ENCODE measurements at regions not wholly inside any gene's neighbourhood (a gene's known extent, or its start where the extent isn't known, plus 50 kb on each side); places are given as distances from the start of the nearest gene placed in this dataset.

DNA sequence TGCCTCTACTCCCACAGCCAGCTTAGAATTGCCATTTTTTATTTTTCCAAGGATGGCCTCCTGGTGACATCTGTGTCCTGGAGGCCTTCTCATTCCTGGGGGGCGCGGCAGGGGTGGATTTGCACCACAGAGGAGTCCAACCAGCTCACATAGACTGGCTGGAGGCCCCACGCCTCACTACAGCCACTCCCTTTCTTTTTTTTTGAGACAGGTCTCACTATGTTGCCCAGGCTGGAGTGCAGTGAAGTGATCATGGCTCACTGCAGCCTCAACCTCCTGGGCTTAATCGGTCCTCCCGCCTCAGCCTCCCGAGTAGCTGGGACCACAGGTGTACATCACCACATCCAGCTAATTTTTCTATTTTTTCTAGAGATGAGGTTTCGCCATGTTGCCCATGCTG, 57.6 kb upstream of the DOCK1 start:
- H3K36me3 ChIP-seq (ENCODE audit: control insufficient read depth in 2 of 2, extremely low read depth in 1 of 2, insufficient read depth in 2 of 2, low read length in 2 of 2) = no peaks in the 10 kb centered on the region
- DNase-seq (ENCODE audit: low read depth, low spot score) = no peak
- ChIA-PET CTCF (no interaction called here), POLR2A (no interaction called here)
- no peaks in the 10 kb centered on the region for H3K9me1 ChIP-seq (replicated peaks; ENCODE audit: control insufficient read depth, extremely low read depth, insufficient read depth, low read length)
- no peaks in the 10 kb centered on the region for H3K9me3 ChIP-seq (replicated peaks; ENCODE audit: control insufficient read depth, insufficient read depth, low read length)
- TF ChIP-seq FOS (IDR thresholded peaks at IDR 0.05; ENCODE audit: borderline replicate concordance, insufficient read depth, low read length) (no peak), POLR2A (IDR thresholded peaks at IDR 0.05; ENCODE audit: low read depth, low read length) (no peak), GATA2 (IDR thresholded peaks at IDR 0.05; ENCODE audit: insufficient read depth, insufficient read length, low read depth, low read length) (no peak), MYC (IDR thresholded peaks at IDR 0.05; ENCODE audit: low read depth, low read length) (no peak), JUN (IDR thresholded peaks at IDR 0.05; ENCODE audit: borderline replicate concordance, insufficient read depth, insufficient read length, low read depth) (no peak), EZH2 (IDR thresholded peaks at IDR 0.05; ENCODE audit: borderline replicate concordance, low read depth, low read length, severe bottlenecking) (no peak), POLR2AphosphoS5 (IDR thresholded peaks at IDR 0.05; ENCODE audit: insufficient read depth, low read depth, low read length) (no peak)
- TF ChIP-seq, protein P1, sequence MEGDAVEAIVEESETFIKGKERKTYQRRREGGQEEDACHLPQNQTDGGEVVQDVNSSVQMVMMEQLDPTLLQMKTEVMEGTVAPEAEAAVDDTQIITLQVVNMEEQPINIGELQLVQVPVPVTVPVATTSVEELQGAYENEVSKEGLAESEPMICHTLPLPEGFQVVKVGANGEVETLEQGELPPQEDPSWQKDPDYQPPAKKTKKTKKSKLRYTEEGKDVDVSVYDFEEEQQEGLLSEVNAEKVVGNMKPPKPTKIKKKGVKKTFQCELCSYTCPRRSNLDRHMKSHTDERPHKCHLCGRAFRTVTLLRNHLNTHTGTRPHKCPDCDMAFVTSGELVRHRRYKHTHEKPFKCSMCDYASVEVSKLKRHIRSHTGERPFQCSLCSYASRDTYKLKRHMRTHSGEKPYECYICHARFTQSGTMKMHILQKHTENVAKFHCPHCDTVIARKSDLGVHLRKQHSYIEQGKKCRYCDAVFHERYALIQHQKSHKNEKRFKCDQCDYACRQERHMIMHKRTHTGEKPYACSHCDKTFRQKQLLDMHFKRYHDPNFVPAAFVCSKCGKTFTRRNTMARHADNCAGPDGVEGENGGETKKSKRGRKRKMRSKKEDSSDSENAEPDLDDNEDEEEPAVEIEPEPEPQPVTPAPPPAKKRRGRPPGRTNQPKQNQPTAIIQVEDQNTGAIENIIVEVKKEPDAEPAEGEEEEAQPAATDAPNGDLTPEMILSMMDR (IDR thresholded peaks at IDR 0.05; ENCODE audit: extremely low read depth in 1 of 2, insufficient read depth in 1 of 2, low read depth in 1 of 2, low read length in 2 of 2) = no peak
- TF ChIP-seq, protein P2, sequence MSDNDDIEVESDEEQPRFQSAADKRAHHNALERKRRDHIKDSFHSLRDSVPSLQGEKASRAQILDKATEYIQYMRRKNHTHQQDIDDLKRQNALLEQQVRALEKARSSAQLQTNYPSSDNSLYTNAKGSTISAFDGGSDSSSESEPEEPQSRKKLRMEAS (IDR thresholded peaks at IDR 0.05; ENCODE audit: insufficient read depth, insufficient read length) = no peak
- intact Hi-C loops (cut with micrococcal nuclease) = no loop called here
- H3K79me2 ChIP-seq (ENCODE audit: control insufficient read depth, insufficient read depth, low read length) = no peaks in the 10 kb centered on the region
- no TSS peak for BruUV-seq (replicated peaks)
- no peak overlapping the region for H3K4me3 ChIP-seq (replicated peaks in 1 of 3; ENCODE audit: insufficient read depth in 1 of 3, low read depth in 1 of 3, low read length in 3 of 3)
- H2AFZ ChIP-seq (ENCODE audit: low read depth, low read length) = no peak overlapping the region
- H4K20me1 ChIP-seq (replicated peaks; ENCODE audit: control insufficient read depth, extremely low read depth, insufficient read depth, low read length) = no peaks in the 10 kb centered on the region
- no peak overlapping the region for H3K9ac ChIP-seq (replicated peaks; ENCODE audit: extremely low read depth, insufficient read depth, low read length)
- no peak overlapping the region for H3K27ac ChIP-seq (ENCODE audit: insufficient read depth, low read depth, low read length)
- no peaks in the 10 kb centered on the region for H3K4me1 ChIP-seq (ENCODE audit: control insufficient read depth, extremely low read depth, insufficient read depth, low read length)
- no peak overlapping the region for H3K4me2 ChIP-seq (ENCODE audit: insufficient read depth, low read length)
- no peaks in the 10 kb centered on the region for H3K27me3 ChIP-seq (ENCODE audit: control insufficient read depth in 2 of 2, insufficient read depth in 2 of 2, low read length in 2 of 2)
- FAIRE-seq = no peak
- dilution Hi-C loops (cut with MboI; ENCODE audit: extremely low pct_ligation_motif_present, low sequenced_read_pairs) = no loop called here

All from endothelial cell of umbilical vein (primary cell).